NCI-H1048 (cell line): ENCODE measurements at regions not wholly inside any gene's neighbourhood (a gene's known extent, or its start where the extent isn't known, plus 50 kb on each side); places are given as distances from the start of the nearest gene placed in this dataset.
"Not testable (repeated sequence)": the region's sequence is repeated elsewhere in the genome, so short reads cannot be mapped to it uniquely, and the experiment has no call there.

Experiments used
- DNase-seq: peaks from one replicate; lab custom pipeline; 2025; lab: John Stamatoyannopoulos, UW

DNA sequence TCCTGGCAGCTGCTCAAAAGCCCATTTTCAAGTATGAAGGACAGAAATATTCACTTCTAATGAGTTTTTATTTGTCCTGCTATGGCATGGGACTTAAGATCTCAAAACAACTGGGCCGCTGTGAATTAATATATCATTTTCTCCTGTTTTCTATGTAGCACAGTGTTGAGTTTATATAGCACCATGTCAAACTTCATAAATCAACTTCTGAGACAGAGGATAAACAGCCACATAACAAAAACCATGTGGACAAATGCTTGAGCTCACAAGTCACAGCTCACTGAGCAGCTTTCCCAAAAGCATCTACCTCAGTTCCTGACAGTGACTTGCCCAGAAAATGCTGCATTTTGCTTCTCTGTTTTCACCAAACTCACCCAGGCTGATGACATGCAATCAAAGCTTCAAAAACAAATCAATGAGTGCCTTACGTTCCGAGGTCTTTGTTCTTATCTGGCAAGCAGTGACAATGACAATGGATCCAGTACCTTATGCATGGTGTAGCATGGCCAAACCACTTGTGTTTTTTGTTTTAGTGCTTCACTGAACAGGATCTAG is 722.6 kb downstream of the LRRIQ3 start:
- DNase-seq: no peak

DNA sequence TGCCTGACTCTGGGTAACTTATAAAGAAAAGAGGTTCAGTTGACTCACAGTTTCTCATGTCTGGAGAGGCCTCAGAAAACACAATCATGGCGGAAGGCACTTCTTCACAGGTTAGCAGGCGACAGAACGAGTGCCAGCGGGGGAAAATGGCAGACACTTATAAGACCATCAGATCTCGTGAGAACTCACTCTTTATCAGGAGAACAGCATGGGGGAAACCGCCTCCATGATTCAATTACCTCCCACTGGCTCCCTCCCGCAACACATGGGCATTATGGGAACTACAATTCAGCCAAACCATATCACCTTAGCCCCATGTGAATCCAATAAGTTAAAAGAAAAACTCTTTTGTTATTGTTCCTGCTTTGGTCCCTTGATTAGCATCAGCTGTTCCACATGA is 725.2 kb downstream of the LRRIQ3 start:
- no peak for DNase-seq

DNA sequence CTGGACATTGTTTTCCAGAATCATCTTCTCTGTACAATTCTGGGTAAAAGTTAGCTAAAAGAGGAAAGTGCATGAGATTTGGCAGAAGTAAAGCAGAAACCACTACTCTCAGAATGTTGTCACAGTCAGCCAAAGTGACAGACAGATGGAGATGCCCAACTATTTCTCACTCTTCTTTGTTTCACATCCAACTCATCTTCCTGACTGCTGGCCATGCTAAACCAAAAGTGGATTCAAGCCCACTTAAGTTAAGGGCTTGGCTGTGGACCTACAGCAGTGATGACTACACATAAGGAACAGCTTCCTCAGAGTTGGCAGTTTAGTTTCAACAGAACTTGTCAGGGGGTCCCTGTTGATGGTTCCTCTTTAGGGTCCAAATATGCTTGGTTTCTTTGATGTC is 730.2 kb downstream of the LRRIQ3 start:
- DNase-seq: no peak

DNA sequence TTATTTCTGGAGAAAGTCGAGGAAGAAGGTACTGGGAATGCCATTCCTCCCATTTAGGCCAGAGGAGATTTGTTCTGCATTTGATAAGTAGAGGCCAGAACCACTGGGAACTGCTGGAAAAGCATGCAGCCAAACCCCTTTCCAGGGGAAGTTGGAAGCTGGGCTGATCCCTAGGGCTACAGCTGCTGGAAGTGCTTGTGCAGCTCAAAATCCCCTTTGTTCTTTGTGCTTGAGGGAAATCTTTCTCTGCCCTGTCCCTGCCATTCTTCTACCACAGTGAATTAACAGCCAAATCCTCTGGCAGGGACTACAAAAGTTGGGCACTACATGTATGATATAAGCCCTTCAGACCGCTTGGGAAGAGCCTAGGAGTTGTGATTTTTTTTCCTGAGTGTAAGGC is 734.1 kb downstream of the LRRIQ3 start:
- DNase-seq: no peak

DNA sequence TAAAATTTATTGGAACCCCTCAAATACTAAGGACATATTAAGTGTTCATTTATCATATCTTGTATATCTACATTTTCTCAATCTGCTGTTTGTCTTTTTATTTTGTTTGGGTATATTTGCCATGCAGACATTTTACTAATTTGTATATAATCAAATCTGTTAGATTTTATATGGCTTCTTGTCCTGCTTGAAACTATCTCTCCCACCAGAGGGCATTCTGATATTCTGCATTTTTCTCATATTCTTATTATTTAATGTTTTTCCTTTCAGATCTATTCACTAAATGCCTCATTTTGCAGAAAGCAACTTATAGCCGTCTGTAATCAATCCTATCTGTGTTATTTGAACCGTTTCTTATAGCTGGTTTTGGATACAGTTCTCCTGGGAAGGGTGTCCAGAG is 745.5 kb downstream of the LRRIQ3 start:
- DNase-seq: no peak

DNA sequence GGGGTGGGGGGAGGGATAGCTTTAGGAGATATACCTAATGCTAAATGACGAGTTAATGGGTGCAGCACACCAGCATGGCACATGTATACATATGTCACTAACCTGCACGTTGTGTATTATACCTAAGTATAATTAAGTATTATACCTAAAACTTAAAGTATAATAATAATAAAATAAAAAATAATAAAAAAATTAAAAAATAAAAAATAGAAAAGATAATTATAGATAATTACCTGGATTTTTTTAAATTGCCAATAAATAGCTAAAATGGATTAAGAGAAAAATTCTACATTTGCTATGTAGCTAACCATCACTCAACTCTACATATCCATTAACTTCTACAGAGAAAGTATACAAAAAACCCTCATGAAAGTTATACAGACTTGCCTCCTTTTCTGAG is 747.3 kb downstream of the LRRIQ3 start:
- DNase-seq: not testable (repeated sequence)

DNA sequence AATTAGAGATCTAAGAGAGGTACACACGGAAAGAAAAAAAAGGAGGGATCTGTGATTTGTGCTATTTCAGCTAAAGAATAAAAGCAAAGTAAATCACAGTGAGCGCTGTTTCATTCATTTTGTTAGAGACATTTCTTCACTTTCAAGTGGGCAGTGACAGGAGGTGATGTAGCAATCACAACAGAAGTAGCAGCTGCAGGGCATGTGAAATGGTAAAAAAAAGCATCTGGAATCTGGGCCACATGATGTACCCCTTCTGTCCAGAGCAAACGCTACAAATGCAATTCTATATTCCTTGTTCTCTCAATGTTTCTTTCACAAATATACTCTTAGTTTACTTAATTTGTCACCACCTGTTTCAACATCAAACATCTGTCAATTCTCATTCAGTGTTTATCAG is 786.5 kb downstream of the LRRIQ3 start:
- DNase-seq: no peak

DNA sequence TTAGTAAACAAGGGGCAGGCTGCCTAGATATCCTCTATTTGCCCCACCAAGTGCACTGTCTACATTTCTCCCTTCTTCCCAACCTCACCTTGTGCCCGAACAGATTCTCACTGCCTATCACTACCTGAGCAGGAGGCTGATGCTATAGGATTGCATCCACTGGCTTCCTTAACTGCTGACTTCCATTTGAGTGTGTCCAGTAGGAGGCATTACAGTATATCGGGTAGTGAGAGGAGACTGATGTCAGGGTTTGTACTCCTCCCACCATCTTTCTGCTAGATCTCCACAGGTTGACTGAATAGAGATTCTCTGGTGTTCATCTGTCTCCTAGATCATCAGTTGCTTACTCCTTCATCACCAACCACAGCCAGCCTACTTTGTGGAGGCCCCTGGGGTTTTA is 796.3 kb downstream of the LRRIQ3 start:
- DNase-seq: no peak

DNA sequence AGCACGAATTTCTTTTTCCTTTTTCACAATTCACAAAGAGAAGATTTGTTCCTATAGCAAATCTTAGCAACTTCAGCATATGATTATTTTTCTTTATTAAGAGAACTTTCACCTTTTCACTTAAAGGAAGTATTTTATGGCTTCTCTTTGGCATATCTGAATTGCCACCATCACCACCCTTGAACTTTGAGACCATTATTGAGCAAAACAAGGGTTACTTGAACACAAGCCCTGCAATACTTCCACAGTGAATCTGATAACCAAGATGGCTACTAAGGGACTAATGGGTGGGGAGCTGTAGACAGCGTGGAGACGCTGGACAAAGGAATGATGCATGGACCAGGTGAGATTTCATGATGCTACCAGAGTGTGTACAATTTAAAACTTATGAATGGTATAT is 815.0 kb downstream of the LRRIQ3 start:
- DNase-seq: no peak

DNA sequence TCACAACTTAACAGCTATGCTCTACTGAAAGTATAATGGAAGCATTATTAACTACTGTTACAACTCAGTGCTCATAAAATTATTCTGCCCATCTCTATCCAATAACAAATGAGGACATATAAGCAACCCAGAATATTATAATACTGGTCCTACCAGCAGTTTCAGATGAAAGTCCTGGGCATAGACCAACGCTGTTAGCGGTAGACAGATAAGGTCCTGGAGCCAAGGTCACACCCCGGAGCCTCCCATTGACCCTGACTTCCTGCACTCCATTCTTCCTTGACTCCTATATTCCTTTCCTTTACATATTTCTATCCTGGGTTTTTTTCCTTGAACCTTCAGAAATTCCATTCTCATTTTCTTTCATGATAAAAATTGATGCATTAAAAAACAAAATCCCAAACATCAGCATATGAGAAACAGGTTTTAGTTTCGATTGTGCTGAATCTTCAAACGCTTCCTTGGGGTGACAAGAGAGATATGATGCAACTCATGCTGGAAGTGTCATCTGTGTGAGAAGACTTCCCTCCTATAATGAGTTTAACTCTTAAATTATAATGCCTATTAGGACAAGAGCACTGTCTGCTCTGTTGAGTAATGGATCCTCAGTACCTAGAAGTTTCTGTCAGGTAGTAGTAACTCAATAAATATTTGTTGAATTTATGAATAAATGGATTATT is 831.1 kb downstream of the LRRIQ3 start:
- DNase-seq: no peak

DNA sequence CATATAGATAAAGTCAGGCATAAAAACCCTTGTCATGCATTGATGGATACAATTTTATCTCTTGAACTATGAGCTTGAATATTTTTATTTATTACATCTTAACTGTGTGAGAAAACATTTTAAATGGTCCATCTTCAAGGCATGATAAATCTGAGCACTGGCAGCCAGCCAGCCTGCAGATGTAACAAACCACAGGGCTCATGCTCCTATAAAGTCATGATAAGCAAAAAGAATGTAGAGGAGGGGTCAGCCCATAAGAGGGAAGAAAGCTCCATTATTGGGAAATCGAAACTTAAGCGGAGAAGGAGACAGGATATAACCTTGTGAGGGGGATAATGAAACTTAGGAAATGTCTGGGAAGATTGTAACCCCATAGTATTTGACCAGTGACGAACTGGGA is 839.0 kb downstream of the LRRIQ3 start:
- DNase-seq: no peak

DNA sequence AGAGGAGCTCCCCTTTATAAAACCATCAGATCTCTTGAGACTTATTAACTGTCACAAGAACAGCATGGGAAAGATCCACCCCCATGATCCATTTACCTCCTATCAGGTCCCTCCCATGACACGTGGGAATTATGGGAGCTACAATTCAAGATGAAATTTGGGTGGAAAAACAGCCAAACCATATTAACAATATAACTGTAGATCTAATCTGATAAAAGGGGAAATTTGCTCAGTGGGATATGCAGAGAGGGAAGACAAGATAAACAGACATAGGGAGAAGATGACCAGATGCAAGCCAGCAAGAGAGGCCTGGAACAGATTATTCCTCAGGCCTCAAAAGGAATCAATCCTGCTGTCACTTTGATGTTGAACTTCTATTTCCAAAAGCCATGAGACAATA is 841.5 kb downstream of the LRRIQ3 start:
- no peak for DNase-seq

DNA sequence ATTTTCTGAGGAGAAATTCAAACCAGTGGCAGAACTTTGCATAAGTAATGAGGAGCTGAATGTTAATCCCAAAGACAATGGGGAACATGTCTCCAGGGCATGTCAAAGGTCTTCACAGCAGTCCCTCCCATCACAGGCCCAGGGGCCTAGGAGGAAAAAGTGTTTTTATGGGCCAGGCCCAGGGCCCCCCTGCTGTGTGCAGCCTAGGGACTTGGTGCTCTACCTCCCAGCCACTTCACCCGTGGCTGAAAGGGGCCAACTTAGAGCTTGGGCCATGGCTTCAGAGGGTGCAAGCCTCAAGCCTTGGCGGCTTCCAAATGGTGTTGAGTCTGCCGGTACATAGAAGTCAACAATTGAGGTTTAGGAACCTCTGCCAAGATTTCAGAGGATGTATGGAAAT is 854.0 kb downstream of the LRRIQ3 start:
- no peak for DNase-seq

DNA sequence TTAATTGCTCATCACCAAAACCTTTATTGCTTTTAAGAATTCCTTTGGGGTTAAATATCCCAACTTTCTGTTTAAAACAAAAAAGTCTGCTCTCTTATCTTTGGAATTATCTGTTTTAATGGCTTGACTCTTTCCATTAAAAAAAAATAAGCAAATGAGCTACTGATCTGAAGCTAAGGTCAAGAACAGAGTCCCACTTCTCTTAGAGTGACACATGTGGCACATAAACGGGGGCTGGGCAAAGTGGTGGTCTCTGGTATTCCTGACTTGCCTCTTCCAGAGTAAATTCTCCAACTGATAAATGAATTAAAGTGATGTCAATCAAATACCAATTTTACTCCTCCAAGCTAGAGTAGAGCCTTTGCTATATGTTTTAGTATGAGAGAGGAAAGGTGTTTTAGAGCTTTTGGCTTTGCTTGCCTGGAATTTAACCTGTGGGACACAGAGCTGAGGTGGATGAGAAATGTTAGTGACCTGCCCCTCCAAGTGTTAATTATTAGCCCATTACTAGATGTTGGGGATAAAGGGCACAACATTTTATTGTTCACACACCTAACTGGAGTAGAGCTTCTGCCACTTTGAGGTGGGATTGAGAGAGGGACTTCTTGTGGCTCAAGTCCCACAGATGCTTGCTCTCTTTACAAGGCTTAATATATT is 864.0 kb downstream of the LRRIQ3 start:
- no peak for DNase-seq

DNA sequence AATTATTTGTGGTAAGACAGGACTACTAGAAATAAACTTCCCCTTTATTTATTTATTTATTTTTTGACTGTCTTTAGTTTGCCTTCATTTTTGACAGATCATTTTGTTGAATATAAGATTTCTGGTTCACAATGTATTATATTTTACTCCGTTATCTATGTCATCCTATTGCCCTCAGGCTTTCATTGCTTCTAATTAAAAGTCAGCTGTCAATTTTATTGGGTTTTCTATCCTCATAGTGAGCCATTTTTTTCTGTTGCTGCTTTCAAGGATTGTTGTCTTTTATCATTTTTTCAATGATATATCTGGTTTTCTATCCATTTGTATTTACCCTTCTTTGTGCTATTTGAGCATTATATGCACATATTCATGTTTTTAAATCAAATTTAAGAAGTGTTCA is 866.2 kb downstream of the LRRIQ3 start:
- DNase-seq: no peak

DNA sequence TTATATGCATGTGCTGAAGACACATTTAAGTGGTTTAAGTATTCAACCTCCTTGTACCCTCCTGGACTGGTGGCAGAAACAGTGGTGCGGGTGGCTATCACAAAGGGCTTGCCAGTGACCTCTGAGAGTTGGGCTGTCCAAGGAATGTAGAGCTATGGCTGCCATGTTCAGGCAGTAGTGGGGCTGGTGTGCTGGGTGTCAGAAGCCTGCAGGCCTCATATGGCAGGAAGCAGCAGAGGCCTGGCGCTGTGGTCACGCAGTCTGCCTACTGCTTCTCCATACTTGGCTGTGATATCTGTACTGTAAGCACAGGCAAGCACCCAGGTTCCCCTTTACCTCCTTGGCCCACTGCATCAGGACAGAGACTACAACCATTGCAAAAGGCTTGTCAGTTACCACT is 870.0 kb downstream of the LRRIQ3 start:
- no peak for DNase-seq

DNA sequence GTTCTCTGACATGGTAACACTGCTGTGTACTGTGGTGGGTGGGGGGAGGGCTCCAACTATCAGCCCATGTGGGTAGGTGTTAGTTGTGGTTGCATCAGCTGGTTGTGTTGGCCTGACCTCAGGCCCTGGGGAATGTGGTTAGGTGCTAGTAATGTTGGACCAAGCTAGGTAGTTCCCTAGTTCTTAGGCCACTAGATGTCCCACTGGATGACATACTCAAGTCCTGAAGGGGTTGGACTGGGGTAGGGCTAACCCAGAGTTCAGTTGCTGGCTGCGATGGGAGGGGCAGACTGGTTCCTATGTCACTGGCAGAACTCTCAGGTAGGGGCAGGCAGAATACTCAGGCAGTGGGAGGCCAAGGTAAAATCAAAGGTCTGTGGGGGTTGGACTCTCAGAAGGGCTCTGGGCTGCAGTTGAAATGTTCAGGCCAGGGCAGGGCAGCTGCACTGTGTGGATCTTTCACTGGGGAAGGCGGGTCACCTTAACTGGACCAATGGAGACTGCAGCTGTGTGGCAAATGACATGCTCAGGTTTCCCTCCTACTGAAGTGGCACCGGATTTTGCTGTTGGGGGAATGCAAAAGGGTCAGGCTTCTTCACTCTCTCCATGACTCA is 870.7 kb downstream of the LRRIQ3 start:
- no peak for DNase-seq

DNA sequence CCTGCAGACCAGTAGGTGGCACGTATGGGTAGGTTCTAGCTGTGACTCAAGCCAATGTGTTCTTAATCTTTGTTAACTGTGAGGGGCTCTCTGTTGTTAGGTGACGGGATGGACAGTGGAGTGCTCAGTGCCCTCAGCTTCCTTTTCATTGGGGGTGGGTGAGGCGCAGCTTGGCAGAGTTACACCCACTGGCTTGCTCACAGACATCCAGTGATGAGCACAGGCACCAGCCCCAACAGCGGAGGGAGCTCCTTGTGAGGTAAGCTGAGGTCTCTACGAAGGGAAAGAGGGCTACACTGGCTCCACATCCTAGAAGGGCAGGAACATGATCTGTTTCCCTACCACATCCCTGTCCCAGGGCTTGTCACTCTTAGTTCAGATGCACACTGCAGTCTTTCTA is 871.3 kb downstream of the LRRIQ3 start:
- no peak for DNase-seq

DNA sequence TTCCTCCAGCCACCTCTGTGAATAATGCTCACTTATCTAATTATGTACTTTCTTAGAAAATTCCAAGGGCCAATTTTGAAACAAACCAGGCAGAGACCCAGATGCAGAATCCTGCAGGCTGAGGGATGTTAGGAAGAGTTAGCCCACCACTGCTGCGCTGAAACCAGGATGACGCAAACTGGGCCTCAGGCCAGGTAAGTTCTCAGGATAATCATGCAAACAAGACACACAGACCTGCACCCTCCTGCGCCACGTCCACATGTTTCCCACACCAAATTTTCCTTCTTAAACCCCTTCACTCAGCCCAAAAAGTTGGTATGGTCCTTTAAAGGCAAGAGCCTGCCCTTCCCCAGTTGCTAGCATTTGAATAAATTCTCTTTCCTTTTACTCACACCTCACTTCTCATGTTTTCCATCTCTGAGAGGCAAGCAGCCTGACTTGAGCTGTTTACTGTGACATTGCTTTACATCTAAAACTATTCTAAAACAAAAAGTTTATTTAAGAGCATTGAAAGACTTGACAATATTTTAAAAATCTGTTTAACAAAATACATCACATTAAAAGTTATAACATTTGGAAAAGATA is 887.1 kb downstream of the LRRIQ3 start:
- DNase-seq: no peak

DNA sequence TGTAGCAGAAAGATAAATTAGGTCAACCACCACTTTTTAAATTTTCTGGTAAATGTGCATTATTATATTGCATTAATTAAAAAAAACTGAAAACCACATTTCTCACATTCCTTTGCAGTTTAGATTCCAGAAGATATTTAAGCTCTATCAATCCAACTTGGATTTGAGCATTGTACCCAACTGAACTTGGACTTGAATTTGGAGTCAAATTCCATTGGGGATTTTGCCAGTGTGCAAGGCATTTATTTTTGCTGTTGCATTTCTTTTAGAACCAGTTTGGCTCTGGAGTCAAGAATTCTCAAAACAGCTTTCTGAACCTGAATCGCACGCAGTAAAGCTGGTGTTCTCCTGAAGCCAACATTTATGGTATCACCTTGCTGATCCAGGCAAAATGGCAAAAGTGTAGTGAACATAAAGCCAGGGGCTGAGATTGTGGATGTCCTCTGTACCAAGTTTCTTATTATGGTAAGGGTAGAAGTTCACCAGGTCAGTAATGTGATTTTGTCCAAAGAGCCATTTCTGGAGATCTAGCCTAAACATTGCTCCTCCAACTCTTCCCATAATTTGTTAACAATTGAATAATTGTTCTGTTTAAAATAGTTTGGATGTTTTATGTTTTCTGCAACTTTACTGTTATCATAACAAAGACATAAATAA is 890.9 kb downstream of the LRRIQ3 start:
- DNase-seq: no peak

DNA sequence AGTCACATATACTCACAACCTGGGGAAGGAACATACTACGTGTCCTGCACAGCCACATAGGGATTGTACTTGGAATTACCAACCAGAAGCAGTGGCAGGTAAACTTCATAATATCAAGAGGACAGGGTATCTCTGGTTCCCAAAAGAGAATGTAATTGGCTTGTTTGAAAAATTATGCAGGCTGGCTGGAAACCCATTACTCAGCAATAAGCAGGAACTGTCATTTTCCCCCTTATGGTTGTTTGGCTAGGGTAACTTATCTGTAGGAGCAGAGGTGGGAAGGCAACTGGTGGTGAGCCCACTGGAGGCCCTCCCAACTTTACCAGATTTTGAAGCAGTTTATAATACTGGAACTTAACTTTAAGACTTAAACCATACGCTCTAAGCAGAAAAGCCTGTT is 924.1 kb downstream of the LRRIQ3 start:
- no peak for DNase-seq

DNA sequence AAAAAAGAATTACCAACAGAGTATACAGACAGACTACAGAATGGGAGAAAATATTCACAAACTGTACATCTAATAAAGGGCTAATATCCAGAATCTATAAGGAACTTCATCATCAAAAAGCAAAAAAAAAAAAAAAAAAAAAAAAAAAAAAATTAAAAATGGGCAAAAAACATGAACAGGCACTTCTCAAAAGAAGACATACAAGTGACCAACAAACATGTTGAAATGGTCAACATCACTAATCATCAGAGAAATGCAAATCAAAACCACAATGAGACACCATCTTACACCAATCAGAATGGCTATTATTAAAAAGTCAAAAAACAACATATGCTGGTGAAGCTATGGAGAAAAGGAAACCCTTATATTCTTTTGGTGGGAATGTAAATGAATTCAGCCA is 952.8 kb downstream of the LRRIQ3 start:
- not testable (repeated sequence) for DNase-seq
